WTC11 (cell line): ENCODE measurements at regions not wholly inside any gene's neighbourhood (a gene's known extent, or its start where the extent isn't known, plus 50 kb on each side); places are given as distances from the start of the nearest gene placed in this dataset.

Experiments used
- ATAC-seq: fragments of 200-7000 bp; cut with Tn5 transposase; 2 replicates; pipeline ENCODE4 v1.10.0; 2021; ENCODE audit warnings: mild to moderate bottlenecking, moderate library complexity
- CTCF ChIA-PET: fragments of 300-600 bp; sonication (Branson Sonifier 250); formaldehyde crosslinking; loops from one replicate; lab custom pipeline; 2021; ENCODE audit warnings: antibody characterized with exemption; lab: Charles Lee
- POLR2A ChIA-PET: fragments of 350-600 bp; sonication (Branson Sonifier 250); formaldehyde crosslinking; loops from one replicate; lab custom pipeline; 2021; ENCODE audit warnings: antibody characterized with exemption; lab: Charles Lee
- DNase-seq: peaks from one replicate; pipeline ENCODE4 v3.0.0; 2021; ENCODE audit warnings: low spot score
- H3K27ac Mint-ChIP-seq: 2 replicates; pipeline ENCODE4 v1.8.0; 2021; ENCODE audit warnings: mixed read lengths
- H3K27me3 Mint-ChIP-seq: 2 replicates; pipeline ENCODE4 v1.8.0; 2021; ENCODE audit warnings: low read depth, mild to moderate bottlenecking, moderate library complexity, mixed read lengths
- H3K36me3 Mint-ChIP-seq: 2 replicates; pipeline ENCODE4 v1.8.0; 2021; ENCODE audit warnings: mixed read lengths
- H3K4me1 Mint-ChIP-seq: 2 replicates; pipeline ENCODE4 v1.8.0; 2022; ENCODE audit warnings: mixed read lengths
- H3K4me3 Mint-ChIP-seq: 2 replicates; pipeline ENCODE4 v1.8.0; 2021; ENCODE audit warnings: mild to moderate bottlenecking, moderate library complexity, mixed read lengths
- H3K9me3 Mint-ChIP-seq: 2 replicates; pipeline ENCODE4 v1.8.0; 2021; ENCODE audit warnings: mixed read lengths
- CBFB ChIP-seq: sonication (generic); formaldehyde crosslinking; IDR thresholded peaks from 2 replicates; pipeline ENCODE4 v1.8.1; 2022; ENCODE audit warnings: mild to moderate bottlenecking, low read depth, missing genetic modification reagents
- CREM ChIP-seq: sonication (generic); formaldehyde crosslinking; IDR thresholded peaks from 2 replicates; pipeline ENCODE4 v1.8.1; 2022; ENCODE audit warnings: mild to moderate bottlenecking, missing genetic modification reagents, moderate library complexity
- CTCF ChIP-seq: fragments of 200-600 bp; IDR thresholded peaks from 2 replicates; pipeline ENCODE4 v1.8.0; 2022; ENCODE audit warnings: antibody characterized with exemption
- E2F4 ChIP-seq: sonication (generic); formaldehyde crosslinking; IDR thresholded peaks from 2 replicates; pipeline ENCODE4 v1.8.1; 2022; ENCODE audit warnings: low read depth, mild to moderate bottlenecking, moderate library complexity, missing genetic modification reagents, borderline replicate concordance
- EMX1 ChIP-seq: fragments of 250-450 bp; sonication (Bioruptor Pico); IDR thresholded peaks from 2 replicates; pipeline ENCODE4 v1.8.0; 2021; ENCODE audit warnings: mild to moderate bottlenecking
- ERG ChIP-seq: fragments of 250-450 bp; sonication (Bioruptor Pico); IDR thresholded peaks from 2 replicates; pipeline ENCODE4 v1.8.0; 2021; ENCODE audit warnings: mild to moderate bottlenecking
- FOXP1 ChIP-seq: sonication (generic); formaldehyde crosslinking; IDR thresholded peaks from 2 replicates; pipeline ENCODE4 v1.8.0; 2022; ENCODE audit warnings: missing genetic modification reagents, mild to moderate bottlenecking, moderate library complexity, borderline replicate concordance
- FOXP4 ChIP-seq: sonication (generic); formaldehyde crosslinking; IDR thresholded peaks from 2 replicates; pipeline ENCODE4 v1.8.0; 2022; ENCODE audit warnings: mild to moderate bottlenecking, missing genetic modification reagents
- HMGXB4 ChIP-seq: sonication (generic); formaldehyde crosslinking; IDR thresholded peaks from 2 replicates; pipeline ENCODE4 v1.8.1; 2023; ENCODE audit warnings: mild to moderate bottlenecking, moderate library complexity, missing genetic modification reagents
- MAX ChIP-seq: sonication (generic); formaldehyde crosslinking; IDR thresholded peaks from 2 replicates; pipeline ENCODE4 v1.8.0; 2022; ENCODE audit warnings: mild to moderate bottlenecking, missing genetic modification reagents
- NR1H2 ChIP-seq: sonication (generic); formaldehyde crosslinking; IDR thresholded peaks from 2 replicates; pipeline ENCODE4 v1.9.0; 2021; ENCODE audit warnings: mild to moderate bottlenecking, moderate library complexity, missing genetic modification reagents
- SMAD4 ChIP-seq: sonication (generic); formaldehyde crosslinking; IDR thresholded peaks from 2 replicates; pipeline ENCODE4 v1.8.0; 2022; ENCODE audit warnings: mild to moderate bottlenecking, missing genetic modification reagents
- SP1 ChIP-seq: sonication (generic); formaldehyde crosslinking; conservative IDR thresholded peaks from 2 replicates; pipeline ENCODE4 v1.8.1; 2022; ENCODE audit warnings: missing genetic modification reagents
- TEAD4 ChIP-seq: sonication (generic); formaldehyde crosslinking; IDR thresholded peaks from 2 replicates; pipeline ENCODE4 v1.8.0; 2022; ENCODE audit warnings: mild to moderate bottlenecking, missing genetic modification reagents
- USF2 ChIP-seq: sonication (generic); formaldehyde crosslinking; IDR thresholded peaks from 2 replicates; pipeline ENCODE4 v1.8.1; 2023; ENCODE audit warnings: mild to moderate bottlenecking, missing genetic modification reagents, moderate library complexity
- ZNF121 ChIP-seq: sonication (generic); formaldehyde crosslinking; IDR thresholded peaks from 2 replicates; pipeline ENCODE4 v1.8.0; 2023; ENCODE audit warnings: missing genetic modification reagents
- ZNF219 ChIP-seq: sonication (generic); formaldehyde crosslinking; IDR thresholded peaks from 2 replicates; pipeline ENCODE4 v1.8.0; 2023; ENCODE audit warnings: missing genetic modification reagents, mild to moderate bottlenecking, borderline replicate concordance
- ZNF281 ChIP-seq: sonication (generic); formaldehyde crosslinking; IDR thresholded peaks from 2 replicates; pipeline ENCODE4 v1.8.0; 2023; ENCODE audit warnings: mild to moderate bottlenecking, missing genetic modification reagents
- ZNF532 ChIP-seq: fragments of 250-450 bp; sonication (Bioruptor Pico); IDR thresholded peaks from 2 replicates; pipeline ENCODE4 v1.9.0; 2021; ENCODE audit warnings: mild to moderate bottlenecking, borderline replicate concordance

GRCh38 chr3:118262800-118263402 is 771.7 kb downstream of the IGSF11 start (continued):
- TF ChIP-seq ZNF281 (no peak), CBFB (CRISPR knock-in tag) (no peak)

- H3K27me3 Mint-ChIP-seq: no peaks in the 10 kb centered on the region
- H3K36me3 Mint-ChIP-seq: peaks cover 6% of the 10 kb centered on the region; the same call in 1 of the 2 replicates
- peaks cover 13% of the 10 kb centered on the region for H3K9me3 Mint-ChIP-seq
- ChIA-PET CTCF (no interaction called here), POLR2A (no interaction called here)
- H3K4me1 Mint-ChIP-seq: peaks cover 3% of the 10 kb centered on the region; the same call in 1 of the 2 replicates
- DNase-seq (no peak), ATAC-seq (no peak)
- no peak overlapping the region for H3K4me3 Mint-ChIP-seq
- no peak overlapping the region for H3K27ac Mint-ChIP-seq
- TF ChIP-seq SP1 (no peak), FOXP4 (CRISPR knock-in tag) (no peak), HMGXB4 (CRISPR knock-in tag) (no peak), ZNF121 (no peak), CREM (CRISPR knock-in tag) (no peak), ZNF219 (CRISPR knock-in tag) (no peak), CBFB (CRISPR knock-in tag) (no peak), ERG (CRISPR knock-in tag) (no peak), NR1H2 (CRISPR knock-in tag) (no peak), ZNF532 (CRISPR knock-in tag) (no peak), FOXP1 (CRISPR knock-in tag) (no peak), MAX (CRISPR knock-in tag) (no peak), EMX1 (CRISPR knock-in tag) (no peak), TEAD4 (CRISPR knock-in tag) (no peak), SMAD4 (CRISPR knock-in tag) (no peak), CTCF (no peak), E2F4 (no peak), USF2 (CRISPR knock-in tag) (no peak)
These were observed 767.1 kb downstream of the IGSF11 start for GRCh38 chr3:118267588-118267987.
